Fibroblast of lung (primary cell): ENCODE measurements at regions not wholly inside any gene's neighbourhood (a gene's known extent, or its start where the extent isn't known, plus 50 kb on each side); places are given as distances from the start of the nearest gene placed in this dataset.

Source experiments
- DNase-seq, 2 donors: peaks; one replicate each; pipeline versions ENCODE4 v3.0.0 to v3.0.0-alpha.2; 2010; ENCODE audit warnings: low read depth in 2 of 2
- H2AFZ ChIP-seq: 2 replicates; pipeline ENCODE4 v1.5.1; 2012; ENCODE audit warnings: low read length, control low read depth, inconsistent platforms
- H3K27ac ChIP-seq: 2 replicates; pipeline ENCODE4 v1.5.1; 2011; ENCODE audit warnings: low read length, control low read depth; ENCODE audit not compliant: insufficient read depth
- H3K27me3 ChIP-seq: 2 replicates; pipeline ENCODE4 v1.5.1; 2011; ENCODE audit warnings: mild to moderate bottlenecking, low read length; ENCODE audit not compliant: control insufficient read depth, insufficient read depth
- H3K36me3 ChIP-seq: 2 replicates; pipeline ENCODE4 v1.5.1; 2011; ENCODE audit warnings: low read length; ENCODE audit not compliant: control insufficient read depth, insufficient read depth
- H3K4me1 ChIP-seq: 2 replicates; pipeline ENCODE4 v1.5.1; 2011; ENCODE audit warnings: low read length; ENCODE audit not compliant: control insufficient read depth, insufficient read depth; ENCODE audit errors: extremely low read depth
- H3K4me2 ChIP-seq: 2 replicates; pipeline ENCODE4 v1.5.1; 2011; ENCODE audit warnings: low read length, control low read depth; ENCODE audit not compliant: insufficient read depth; ENCODE audit errors: extremely low read depth
- H3K4me3 ChIP-seq, 4 experiments: fragments of 200-600 bp in 1 of 4; sonication (generic) in 1 of 4; replicated peaks in 1 of 4; 2 replicates each; pipeline ENCODE4 v1.5.1; 2011 to 2016; ENCODE audit warnings: low read length in 4 of 4, low read depth in 3 of 4, mild to moderate bottlenecking in 3 of 4, control low read depth in 2 of 4, inconsistent platforms in 1 of 4, mixed read lengths in 1 of 4; ENCODE audit not compliant: insufficient read depth in 1 of 4; ENCODE audit errors: control extremely low read depth in 1 of 4
- H3K79me2 ChIP-seq: 2 replicates; pipeline ENCODE4 v1.5.1; 2012; ENCODE audit warnings: mild to moderate bottlenecking, low read length, inconsistent platforms; ENCODE audit not compliant: control insufficient read depth, insufficient read depth
- H3K9ac ChIP-seq: 2 replicates; pipeline ENCODE4 v1.5.1; 2011; ENCODE audit warnings: mild to moderate bottlenecking, low read length, control low read depth; ENCODE audit not compliant: insufficient read depth
- H3K9me3 ChIP-seq: 2 replicates; pipeline ENCODE4 v1.5.1; 2012; ENCODE audit warnings: low read depth, low read length; ENCODE audit not compliant: control insufficient read depth, insufficient read depth
- H4K20me1 ChIP-seq: 2 replicates; pipeline ENCODE4 v1.5.1; 2011; ENCODE audit warnings: low read length; ENCODE audit not compliant: control insufficient read depth, insufficient read depth; ENCODE audit errors: extremely low read depth
- CTCF ChIP-seq, 2 donors: IDR thresholded peaks in 1 of 2; conservative IDR thresholded peaks in 1 of 2; 1 replicate in 1 of 2; 2 replicates in 1 of 2; pipeline ENCODE4 v1.5.1; 2011 to 2012; ENCODE audit warnings: low read length in 2 of 2, control low read depth in 1 of 2, inconsistent platforms in 1 of 2, low read depth in 1 of 2, mild to moderate bottlenecking in 1 of 2
- EZH2 ChIP-seq: IDR thresholded peaks from 2 replicates; pipeline ENCODE4 v1.5.1; 2012; ENCODE audit warnings: low read length, control low read depth, mild to moderate bottlenecking; ENCODE audit errors: missing control alignments

- TF ChIP-seq CTCF (conservative IDR thresholded peaks at IDR 0.05 in 1 of 2, IDR thresholded peaks at IDR 0.05 in 1 of 2; ENCODE audit: low read depth in 1 of 2, low read length in 2 of 2) = no peak
- TF ChIP-seq EZH2 = no peak
- Histone ChIP-seq H3K27me3 (no peaks in the 10 kb centered on the region), H3K27ac (no peak overlapping the region), H3K4me2 (no peak overlapping the region), H3K9ac (no peak overlapping the region), H2AFZ (no peak overlapping the region), H3K4me3 (no peak overlapping the region), H3K79me2 (no peaks in the 10 kb centered on the region), H4K20me1 (no peaks in the 10 kb centered on the region), H3K36me3 (no peaks in the 10 kb centered on the region), H3K9me3 (no peaks in the 10 kb centered on the region), H3K4me1 (no peaks in the 10 kb centered on the region)
- DNase-seq = no peak
Measured at GRCh38 chr4:163976588-163976987, 482.1 kb downstream of the TMA16 start.

- Histone ChIP-seq H3K4me1 (no peaks in the 10 kb centered on the region), H3K9me3 (no peaks in the 10 kb centered on the region), H3K4me3 (no peak overlapping the region), H3K4me2 (no peak overlapping the region), H3K27ac (no peak overlapping the region), H3K27me3 (no peaks in the 10 kb centered on the region), H4K20me1 (no peaks in the 10 kb centered on the region), H3K79me2 (no peaks in the 10 kb centered on the region), H2AFZ (no peak overlapping the region), H3K9ac (no peak overlapping the region), H3K36me3 (no peaks in the 10 kb centered on the region)
- DNase-seq = no peak
- TF ChIP-seq CTCF (conservative IDR thresholded peaks at IDR 0.05 in 1 of 2, IDR thresholded peaks at IDR 0.05 in 1 of 2; ENCODE audit: low read depth in 1 of 2, low read length in 2 of 2) (no peak), EZH2 (no peak)
Measured at GRCh38 chr4:163988391-163988790, 493.9 kb downstream of the TMA16 start.

GRCh38 chr4:163988865-163989264, 494.4 kb downstream of the TMA16 start:
- no peaks in the 10 kb centered on the region for H3K9me3 ChIP-seq
- TF ChIP-seq EZH2 = no peak
- no peak for TF ChIP-seq CTCF (conservative IDR thresholded peaks at IDR 0.05 in 1 of 2, IDR thresholded peaks at IDR 0.05 in 1 of 2; ENCODE audit: low read depth in 1 of 2, low read length in 2 of 2)
- H3K36me3 ChIP-seq = no peaks in the 10 kb centered on the region
- no peaks in the 10 kb centered on the region for H3K27me3 ChIP-seq
- H3K79me2 ChIP-seq = no peaks in the 10 kb centered on the region
- H2AFZ ChIP-seq = no peak overlapping the region
- H3K4me1 ChIP-seq = no peaks in the 10 kb centered on the region
- H3K27ac ChIP-seq = no peak overlapping the region
- H3K4me2 ChIP-seq = no peak overlapping the region
- no peaks in the 10 kb centered on the region for H4K20me1 ChIP-seq
- no peak overlapping the region for H3K4me3 ChIP-seq
- DNase-seq = no peak
- H3K9ac ChIP-seq = no peak overlapping the region
